Spleen (tissue), 11 donors: ENCODE measurements at regions not wholly inside any gene's neighbourhood (a gene's known extent, or its start where the extent isn't known, plus 50 kb on each side); places are given as distances from the start of the nearest gene placed in this dataset.

Experiments
- DNase-seq: peaks from one replicate; pipeline ENCODE4 v3.0.0-alpha.2; 2020
- H3K27ac ChIP-seq, 8 donors: fragments of 200-600 bp; sonication (generic) in 7 of 8; 1 replicate in 4 of 8; 2 replicates in 4 of 8; pipeline versions ENCODE4 v1.5.0 to v1.8.0; 2016 to 2021; ENCODE audit warnings: inconsistent platforms in 4 of 8, mild to moderate bottlenecking in 4 of 8, moderate library complexity in 1 of 8
- H3K27me3 ChIP-seq, 7 donors: fragments of 200-600 bp; sonication (generic) in 6 of 7; replicated peaks in 1 of 7; 1 replicate in 4 of 7; 2 replicates in 3 of 7; pipeline versions ENCODE4 v1.5.0 to v1.8.0; 2016 to 2021; ENCODE audit warnings: inconsistent platforms in 3 of 7, mild to moderate bottlenecking in 1 of 7
- H3K36me3 ChIP-seq, 6 donors: fragments of 200-600 bp; sonication (generic) in 5 of 6; 1 replicate in 4 of 6; 2 replicates in 2 of 6; pipeline versions ENCODE4 v1.5.0 to v1.8.0; 2016 to 2021; ENCODE audit warnings: inconsistent platforms in 2 of 6
- H3K4me1 ChIP-seq, 6 donors: fragments of 200-600 bp; sonication (generic) in 5 of 6; 1 replicate in 3 of 6; 2 replicates in 3 of 6; pipeline versions ENCODE4 v1.5.0 to v1.8.0; 2016 to 2021; ENCODE audit warnings: inconsistent platforms in 3 of 6
- H3K4me3 ChIP-seq, 8 donors: fragments of 200-600 bp; sonication (generic) in 7 of 8; 1 replicate in 4 of 8; 2 replicates in 4 of 8; pipeline versions ENCODE4 v1.5.0 to v1.8.0; 2016 to 2021; ENCODE audit warnings: inconsistent platforms in 4 of 8, mild to moderate bottlenecking in 4 of 8, moderate library complexity in 2 of 8
- H3K9me3 ChIP-seq, 8 donors: fragments of 200-600 bp; sonication (generic) in 7 of 8; 1 replicate in 4 of 8; 2 replicates in 4 of 8; pipeline versions ENCODE4 v1.5.0 to v1.8.0; 2016 to 2021; ENCODE audit warnings: inconsistent platforms in 4 of 8
- CTCF ChIP-seq, 11 experiments: fragments of 200-600 bp in 7 of 11; fragments of 450-650 bp in 4 of 11; sonication (generic) in 4 of 11; IDR thresholded peaks in 8 of 11; conservative IDR thresholded peaks in 3 of 11; 1 replicate in 7 of 11; 2 replicates in 4 of 11; pipeline versions ENCODE4 v1.4.0 to v1.8.0; 2016 to 2021; ENCODE audit warnings: antibody characterized with exemption in 11 of 11, inconsistent platforms in 4 of 11, mild to moderate bottlenecking in 1 of 11
- POLR2A ChIP-seq, 3 donors: fragments of 450-650 bp; IDR thresholded peaks; one replicate each; pipeline ENCODE4 v1.5.1; 2017; ENCODE audit warnings: antibody characterized with exemption in 3 of 3, mild to moderate bottlenecking in 1 of 3
- POLR2AphosphoS5 ChIP-seq, 3 donors: sonication (generic); formaldehyde crosslinking; IDR thresholded peaks; one replicate each; pipeline ENCODE4 v1.5.1; 2017; ENCODE audit warnings: antibody characterized with exemption in 3 of 3
- WGBS, 5 donors: extraction: QIAGEN DNeasy Blood & Tissue Kit in 3 of 5; methylation state at CpG; one replicate each; pipeline versions ENCODE4 v1.1.5 to v1.1.7; 2013 to 2018; 5-methylcytosine and 5-hydroxymethylcytosine counted together
- intact Hi-C: fragments of 100-400 bp; cut with DNase I; formaldehyde crosslinking; loops from one replicate; pipeline ENCODE4 v1.15.0; 2023; ENCODE audit warnings: low total_unique reads
- donor health status: healthy with polysubstance abuse.
- donor health status: DM: no; HTN: no; CAD: no; lungs with moderate emphysema.
- donor health status: DM: no; HTN: no; CAD: no.
- donor health status: Bipolar disorder and iron deficiency.
- donor health status: healthy.
- donor health status: DM: no; HTN: no; CAD: no.
- donor health status: DM: yes; HTN: yes; CAD: no.

DNA sequence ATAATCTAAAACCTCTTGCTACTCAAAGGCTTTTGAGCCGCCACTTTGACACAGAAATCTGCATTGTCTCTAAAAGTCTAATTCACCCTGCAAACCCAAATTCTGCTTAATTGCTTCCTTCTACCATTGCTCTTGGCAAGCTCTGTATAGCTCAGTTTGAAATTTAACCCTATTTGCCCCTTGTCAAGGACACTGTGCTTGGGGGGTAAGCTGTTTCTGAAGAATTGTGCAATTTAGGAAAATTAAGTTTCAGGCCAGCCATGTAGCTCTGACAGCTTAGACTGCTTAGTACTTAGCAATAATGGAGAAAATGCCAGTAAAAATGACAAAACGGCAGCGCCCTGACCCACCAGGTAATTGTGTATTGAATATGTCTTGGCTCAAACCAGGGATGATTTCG lies 282.2 kb downstream of the OLFM4 start:
- Histone ChIP-seq H3K9me3 (no peaks in the 10 kb centered on the region), H3K4me1 (no peaks in the 10 kb centered on the region), H3K4me3 (no peak overlapping the region), H3K27ac (no peak overlapping the region), H3K36me3 (no peaks in the 10 kb centered on the region), H3K27me3 (no peaks in the 10 kb centered on the region)
- intact Hi-C loops, result no loop called here
- no peak for DNase-seq
- WGBS, 5 donors, result 69 to 80% (median 74%) methylated on average over 4 of the region's 4 CpGs
- TF ChIP-seq POLR2A (IDR thresholded peaks at IDR 0.05), result no peak
- TF ChIP-seq CTCF (IDR thresholded peaks at IDR 0.05 in 8 of 11, conservative IDR thresholded peaks at IDR 0.05 in 3 of 11), result no peak

DNA sequence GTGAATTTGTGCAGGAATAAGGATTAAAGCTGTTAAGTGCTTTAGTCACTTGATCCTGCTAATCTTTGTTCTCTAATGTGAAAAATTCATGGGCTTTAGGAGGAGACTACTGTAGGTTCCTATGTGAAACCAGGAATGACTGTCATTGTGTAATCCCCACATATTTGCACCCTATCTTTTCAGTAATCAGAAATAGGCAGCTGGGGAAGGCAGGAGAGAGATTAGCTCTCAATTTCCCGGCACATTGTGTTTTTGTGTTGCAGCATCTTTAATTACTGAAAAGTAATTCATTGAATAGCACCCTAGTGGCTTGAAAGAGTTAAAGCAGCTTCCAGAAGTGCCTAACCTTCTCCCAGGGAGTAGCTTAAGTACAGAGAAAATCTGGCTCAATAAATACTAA lies 282.9 kb downstream of the OLFM4 start:
- no peak overlapping the region for H3K4me3 ChIP-seq
- H3K27ac ChIP-seq, result no peak overlapping the region
- 48 to 62% (median 52%) methylated on average over 1 of the region's 1 CpG for WGBS, 5 donors
- TF ChIP-seq POLR2AphosphoS5 (IDR thresholded peaks at IDR 0.05) (no peak), CTCF (IDR thresholded peaks at IDR 0.05 in 8 of 11, conservative IDR thresholded peaks at IDR 0.05 in 3 of 11) (no peak), POLR2A (IDR thresholded peaks at IDR 0.05) (no peak)
- no peaks in the 10 kb centered on the region for H3K27me3 ChIP-seq
- no peaks in the 10 kb centered on the region for H3K9me3 ChIP-seq
- H3K36me3 ChIP-seq, result no peaks in the 10 kb centered on the region
- intact Hi-C loops, result no loop called here
- no peaks in the 10 kb centered on the region for H3K4me1 ChIP-seq
- no peak for DNase-seq

DNA sequence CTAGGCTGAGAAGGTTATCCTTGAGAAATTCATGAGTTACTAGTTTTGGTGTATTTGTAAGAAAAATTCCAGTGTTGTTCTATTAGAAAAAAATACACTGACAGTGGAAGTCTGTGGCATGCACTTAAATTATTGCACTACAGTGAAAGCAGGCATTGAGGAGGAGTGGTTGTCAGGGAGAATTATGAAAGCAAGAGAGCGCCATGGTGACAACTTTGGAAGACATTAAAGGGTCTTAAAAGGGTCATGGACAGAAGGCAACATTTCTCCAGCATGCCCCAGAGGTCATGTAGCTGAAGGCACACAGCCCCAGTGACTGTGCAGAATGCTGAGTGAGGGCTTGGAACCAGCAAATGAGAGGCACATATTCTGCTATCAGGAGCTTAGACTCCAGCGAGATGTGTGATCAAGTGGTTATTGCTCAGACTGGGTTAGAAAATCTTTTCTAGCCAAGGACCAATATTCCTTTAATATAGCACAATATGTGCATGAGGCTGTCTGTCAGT lies 292.7 kb downstream of the OLFM4 start:
- Histone ChIP-seq H3K4me3 (no peak overlapping the region), H3K27ac (no peak overlapping the region), H3K36me3 (no peaks in the 10 kb centered on the region), H3K4me1 (no peaks in the 10 kb centered on the region), H3K9me3 (no peaks in the 10 kb centered on the region), H3K27me3 (no peaks in the 10 kb centered on the region)
- 59 to 77% (median 69%) methylated on average over 2 of the region's 2 CpGs for WGBS, 5 donors
- DNase-seq, result no peak
- TF ChIP-seq POLR2A (IDR thresholded peaks at IDR 0.05) (no peak), CTCF (IDR thresholded peaks at IDR 0.05 in 8 of 11, conservative IDR thresholded peaks at IDR 0.05 in 3 of 11) (no peak), POLR2AphosphoS5 (IDR thresholded peaks at IDR 0.05) (no peak)
- intact Hi-C loops, result no loop called here

DNA sequence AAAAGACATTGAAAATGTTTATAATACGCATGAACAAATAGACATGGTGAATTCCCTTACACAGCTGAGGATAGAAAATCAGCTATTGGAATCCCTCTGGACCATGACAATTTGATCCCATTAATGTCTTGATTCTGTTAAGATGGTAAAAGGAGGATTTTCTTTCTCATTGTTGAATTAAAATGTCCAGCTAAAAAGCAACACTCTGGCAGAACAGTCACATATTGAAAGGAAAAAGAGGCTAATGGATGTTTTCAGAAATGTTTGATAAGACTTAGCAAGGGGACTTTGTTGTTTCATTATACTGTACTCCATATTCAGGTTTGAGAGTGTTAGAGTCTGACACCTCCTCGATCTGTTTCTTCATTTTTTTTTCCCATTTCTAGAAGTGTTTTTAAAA lies 296.0 kb downstream of the OLFM4 start:
- Histone ChIP-seq H3K4me1 (no peaks in the 10 kb centered on the region), H3K9me3 (no peaks in the 10 kb centered on the region), H3K27ac (no peak overlapping the region), H3K36me3 (no peaks in the 10 kb centered on the region), H3K4me3 (no peak overlapping the region), H3K27me3 (no peaks in the 10 kb centered on the region)
- intact Hi-C loops, result no loop called here
- WGBS, 5 donors, result 43 to 66% (median 59%) methylated on average over 2 of the region's 2 CpGs
- no peak for DNase-seq
- TF ChIP-seq POLR2AphosphoS5 (IDR thresholded peaks at IDR 0.05) (no peak), POLR2A (IDR thresholded peaks at IDR 0.05) (no peak), CTCF (IDR thresholded peaks at IDR 0.05 in 8 of 11, conservative IDR thresholded peaks at IDR 0.05 in 3 of 11) (no peak)
